GM12873 (cell line): ENCODE measurements at regions not wholly inside any gene's neighbourhood (a gene's known extent, or its start where the extent isn't known, plus 50 kb on each side); places are given as distances from the start of the nearest gene placed in this dataset.

Experiments
- TF ChIP-seq, protein P1 (sequence below): IDR thresholded peaks from 2 replicates; pipeline ENCODE4 v1.5.1; 2012; ENCODE audit warnings: low read depth, mild to moderate bottlenecking, moderate library complexity, low read length, control low read depth; ENCODE audit not compliant: insufficient read depth; ENCODE audit errors: missing control alignments

DNA sequence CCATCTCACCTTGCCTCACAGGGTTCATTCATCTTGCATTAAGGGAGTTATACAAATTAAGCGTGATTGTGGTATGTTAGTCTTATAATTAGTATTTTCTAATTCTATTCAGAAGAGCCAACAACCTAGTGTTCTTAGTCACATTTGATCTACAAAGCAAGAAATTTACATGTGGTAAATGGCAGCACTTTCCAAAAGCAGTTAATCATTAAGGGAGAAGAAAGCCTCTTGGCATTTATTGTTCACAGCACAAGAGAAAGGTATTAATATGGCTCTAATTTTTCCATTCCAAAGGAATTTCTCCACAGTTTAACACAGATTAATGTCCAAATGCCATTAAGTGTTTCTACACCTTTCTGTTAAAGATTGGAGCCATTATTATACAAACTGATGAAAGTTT, 1077.1 kb downstream of the ZPLD1 start:
- TF ChIP-seq, protein P1, sequence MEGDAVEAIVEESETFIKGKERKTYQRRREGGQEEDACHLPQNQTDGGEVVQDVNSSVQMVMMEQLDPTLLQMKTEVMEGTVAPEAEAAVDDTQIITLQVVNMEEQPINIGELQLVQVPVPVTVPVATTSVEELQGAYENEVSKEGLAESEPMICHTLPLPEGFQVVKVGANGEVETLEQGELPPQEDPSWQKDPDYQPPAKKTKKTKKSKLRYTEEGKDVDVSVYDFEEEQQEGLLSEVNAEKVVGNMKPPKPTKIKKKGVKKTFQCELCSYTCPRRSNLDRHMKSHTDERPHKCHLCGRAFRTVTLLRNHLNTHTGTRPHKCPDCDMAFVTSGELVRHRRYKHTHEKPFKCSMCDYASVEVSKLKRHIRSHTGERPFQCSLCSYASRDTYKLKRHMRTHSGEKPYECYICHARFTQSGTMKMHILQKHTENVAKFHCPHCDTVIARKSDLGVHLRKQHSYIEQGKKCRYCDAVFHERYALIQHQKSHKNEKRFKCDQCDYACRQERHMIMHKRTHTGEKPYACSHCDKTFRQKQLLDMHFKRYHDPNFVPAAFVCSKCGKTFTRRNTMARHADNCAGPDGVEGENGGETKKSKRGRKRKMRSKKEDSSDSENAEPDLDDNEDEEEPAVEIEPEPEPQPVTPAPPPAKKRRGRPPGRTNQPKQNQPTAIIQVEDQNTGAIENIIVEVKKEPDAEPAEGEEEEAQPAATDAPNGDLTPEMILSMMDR, result no peak

- TF ChIP-seq, protein P1, result no peak
These were observed 1077.8 kb downstream of the ZPLD1 start for GRCh38 chr3:103512595-103512994.

DNA sequence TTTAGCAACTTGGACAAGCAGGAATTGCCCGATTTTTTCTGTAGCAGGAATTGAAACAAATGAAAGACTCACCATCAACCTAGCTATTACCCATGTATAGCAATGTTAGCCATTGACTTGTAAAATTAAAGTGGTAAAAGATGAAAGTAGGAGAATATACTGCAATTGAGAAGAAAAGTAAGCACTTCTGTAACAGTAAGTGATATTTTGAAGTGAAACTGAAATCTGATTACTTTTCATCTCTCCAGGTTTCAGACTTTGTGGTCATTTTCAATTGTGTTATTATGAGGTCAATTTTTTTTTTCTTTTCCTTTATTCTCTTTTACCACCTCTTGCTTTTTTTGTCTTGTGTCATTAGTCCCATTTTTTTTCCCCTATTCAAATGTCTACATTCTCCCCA, 1078.2 kb downstream of the ZPLD1 start:
- TF ChIP-seq, protein P1, result no peak

- TF ChIP-seq, protein P1, result no peak
These were observed 1080.3 kb downstream of the ZPLD1 start for GRCh38 chr3:103515116-103515515.

DNA sequence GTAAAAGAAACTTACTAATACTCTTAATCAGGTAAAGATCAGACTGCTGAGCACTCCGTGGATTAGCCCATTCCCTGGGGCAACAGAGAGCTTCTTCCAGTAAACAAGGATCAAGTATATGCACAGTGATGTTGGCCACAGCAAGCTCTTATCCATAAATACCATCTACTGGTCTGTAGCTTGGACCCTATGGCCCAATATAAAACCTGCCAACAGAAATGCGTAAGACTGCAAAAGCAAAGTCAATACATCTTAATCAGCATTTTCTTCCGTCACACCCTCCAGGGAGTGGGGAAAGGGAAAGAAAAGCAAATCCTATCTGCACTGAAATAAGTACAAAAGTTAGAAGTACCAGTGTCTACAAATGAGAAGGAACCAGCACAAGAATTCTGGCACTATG, 1082.1 kb downstream of the ZPLD1 start:
- TF ChIP-seq, protein P1, result no peak

GRCh38 chr3:103532986-103533385, 1098.2 kb downstream of the ZPLD1 start:
- TF ChIP-seq, protein P1, result no peak

- TF ChIP-seq, protein P1, result no peak
These were observed 1119.6 kb downstream of the ZPLD1 start for GRCh38 chr3:103554451-103554850.
